Pancreas (tissue), 10 donors: ENCODE measurements at regions not wholly inside any gene's neighbourhood (a gene's known extent, or its start where the extent isn't known, plus 50 kb on each side); places are given as distances from the start of the nearest gene placed in this dataset.

Experiments
- ATAC-seq, 4 donors: fragments of 200-7000 bp; cut with Tn5 transposase; one replicate each; pipeline versions ENCODE4 v1.8.0 to v1.9.1; 2020; ENCODE audit warnings: mild to moderate bottlenecking in 4 of 4, moderate library complexity in 4 of 4
- DNase-seq, 6 donors: peaks; one replicate each; pipeline ENCODE4 v3.0.0-alpha.2; 2020
- FAIRE-seq: peaks from 2 replicates; lab custom pipeline; 2012; peaks lifted over from hg19 to GRCh38; lab: Jason Lieb, UNC
- H3K27ac ChIP-seq, 4 donors: fragments of 200-600 bp; sonication (generic); 1 replicate in 3 of 4; 2 replicates in 1 of 4; pipeline versions ENCODE4 v1.5.0 to v1.8.0; 2020
- H3K27me3 ChIP-seq, 4 donors: fragments of 200-600 bp; one replicate each; pipeline ENCODE4 v1.8.0; 2021
- H3K36me3 ChIP-seq, 3 donors: fragments of 200-600 bp; sonication (generic) in 1 of 3; one replicate each; pipeline versions ENCODE4 v1.5.0 to v1.8.0; 2020 to 2021
- H3K4me1 ChIP-seq, 3 donors: fragments of 200-600 bp; one replicate each; pipeline ENCODE4 v1.8.0; 2021
- H3K4me3 ChIP-seq, 4 donors: fragments of 200-600 bp; sonication (generic) in 2 of 4; one replicate each; pipeline versions ENCODE4 v1.5.0 to v1.8.0; 2020 to 2021
- H3K9me3 ChIP-seq, 4 donors: fragments of 200-600 bp; one replicate each; pipeline ENCODE4 v1.8.0; 2021
- WGBS, 2 donors: extraction: QIAGEN DNeasy Blood & Tissue Kit; methylation state at CpG; one replicate each; pipeline ENCODE4 v1.1.7; 2013; 5-methylcytosine and 5-hydroxymethylcytosine counted together
- intact Hi-C, 3 donors: fragments of 100-400 bp; cut with DNase I; formaldehyde crosslinking; loops; one replicate each; pipeline versions ENCODE4 v1.11.1 to v1.14.2; 2022
- TF ChIP-seq, protein P1 (sequence below), 4 donors: fragments of 200-600 bp; sonication (generic) in 3 of 4; IDR thresholded peaks; one replicate each; pipeline versions ENCODE4 v1.5.0 to v1.8.0; 2021; ENCODE audit warnings: antibody characterized with exemption in 4 of 4
- donor health status: healthy with polysubstance abuse.
- donor health status: DM: no; HTN: no; CAD: no; lungs with moderate emphysema.
- donor health status: DM: no; HTN: no; CAD: no.
- donor health status: control.
- donor health status: control.
- donor health status: Bipolar disorder and iron deficiency.
- donor health status: DM: yes; HTN: yes; CAD: no.
- donor health status: DM: no; HTN: no; CAD: no.
- donor health status: DM: no; HTN: no; CAD: no.
- donor health status: DM: yes; HTN: yes; CAD: no.

DNA sequence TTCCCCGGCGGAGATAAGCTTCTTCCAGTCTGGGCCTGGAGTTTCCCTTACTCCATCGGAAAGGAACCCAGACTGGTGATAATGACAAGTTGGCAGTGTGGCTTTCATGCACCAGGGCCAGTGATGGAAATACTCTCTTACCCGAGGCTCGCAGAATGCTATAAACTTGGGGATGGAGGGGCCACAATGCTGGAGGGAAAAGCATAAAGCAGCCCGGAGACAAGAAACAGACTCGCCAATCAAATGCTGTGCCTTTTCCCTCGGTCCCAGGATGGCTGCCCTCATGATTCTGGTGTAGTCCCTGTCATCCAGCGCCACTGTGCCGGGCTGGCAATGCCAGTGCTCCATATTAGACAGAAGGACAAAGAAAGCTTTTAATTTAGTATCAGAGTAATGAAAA lies 325.6 kb downstream of the THBS2 start:
- WGBS, 2 donors: 73 to 87% methylated on average over 10 of the region's 10 CpGs
- H3K27ac ChIP-seq: no peak overlapping the region
- no peak overlapping the region for H3K4me3 ChIP-seq
- FAIRE-seq (no peak), DNase-seq (no peak), ATAC-seq (no peak)
- no peaks in the 10 kb centered on the region for H3K27me3 ChIP-seq
- TF ChIP-seq, protein P1, sequence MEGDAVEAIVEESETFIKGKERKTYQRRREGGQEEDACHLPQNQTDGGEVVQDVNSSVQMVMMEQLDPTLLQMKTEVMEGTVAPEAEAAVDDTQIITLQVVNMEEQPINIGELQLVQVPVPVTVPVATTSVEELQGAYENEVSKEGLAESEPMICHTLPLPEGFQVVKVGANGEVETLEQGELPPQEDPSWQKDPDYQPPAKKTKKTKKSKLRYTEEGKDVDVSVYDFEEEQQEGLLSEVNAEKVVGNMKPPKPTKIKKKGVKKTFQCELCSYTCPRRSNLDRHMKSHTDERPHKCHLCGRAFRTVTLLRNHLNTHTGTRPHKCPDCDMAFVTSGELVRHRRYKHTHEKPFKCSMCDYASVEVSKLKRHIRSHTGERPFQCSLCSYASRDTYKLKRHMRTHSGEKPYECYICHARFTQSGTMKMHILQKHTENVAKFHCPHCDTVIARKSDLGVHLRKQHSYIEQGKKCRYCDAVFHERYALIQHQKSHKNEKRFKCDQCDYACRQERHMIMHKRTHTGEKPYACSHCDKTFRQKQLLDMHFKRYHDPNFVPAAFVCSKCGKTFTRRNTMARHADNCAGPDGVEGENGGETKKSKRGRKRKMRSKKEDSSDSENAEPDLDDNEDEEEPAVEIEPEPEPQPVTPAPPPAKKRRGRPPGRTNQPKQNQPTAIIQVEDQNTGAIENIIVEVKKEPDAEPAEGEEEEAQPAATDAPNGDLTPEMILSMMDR (IDR thresholded peaks at IDR 0.05): no peak
- no peaks in the 10 kb centered on the region for H3K4me1 ChIP-seq
- no peaks in the 10 kb centered on the region for H3K9me3 ChIP-seq
- intact Hi-C loops: no loop called here
- H3K36me3 ChIP-seq: no peaks in the 10 kb centered on the region

DNA sequence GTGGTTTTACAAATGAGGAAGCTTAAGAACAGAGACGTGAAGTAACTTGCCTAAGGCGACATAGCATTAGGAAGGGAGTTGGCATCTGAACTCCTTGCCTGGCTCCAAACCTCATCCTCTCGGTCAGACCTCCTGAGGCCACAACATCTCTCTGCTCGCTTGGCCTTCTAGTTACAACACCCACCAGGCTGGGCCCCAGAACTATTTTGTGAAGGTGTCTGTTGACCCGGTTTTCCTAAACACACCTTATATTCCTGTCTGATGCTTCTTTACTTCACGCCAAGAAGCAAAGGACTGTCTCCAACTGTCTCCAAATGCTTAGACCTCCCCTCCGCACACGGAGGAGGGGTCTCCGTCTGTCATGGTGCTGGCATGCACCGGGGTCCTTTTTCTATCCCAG lies 326.6 kb downstream of the THBS2 start:
- Histone ChIP-seq H3K27me3 (no peaks in the 10 kb centered on the region), H3K9me3 (no peaks in the 10 kb centered on the region), H3K4me3 (no peak overlapping the region), H3K4me1 (no peaks in the 10 kb centered on the region), H3K27ac (no peak overlapping the region), H3K36me3 (no peaks in the 10 kb centered on the region)
- no peak for ATAC-seq
- intact Hi-C loops: no loop called here
- TF ChIP-seq, protein P1 (IDR thresholded peaks at IDR 0.05): no peak
- 69 to 84% methylated on average over 10 of the region's 10 CpGs for WGBS, 2 donors
- no peak for FAIRE-seq
- DNase-seq: no peak

DNA sequence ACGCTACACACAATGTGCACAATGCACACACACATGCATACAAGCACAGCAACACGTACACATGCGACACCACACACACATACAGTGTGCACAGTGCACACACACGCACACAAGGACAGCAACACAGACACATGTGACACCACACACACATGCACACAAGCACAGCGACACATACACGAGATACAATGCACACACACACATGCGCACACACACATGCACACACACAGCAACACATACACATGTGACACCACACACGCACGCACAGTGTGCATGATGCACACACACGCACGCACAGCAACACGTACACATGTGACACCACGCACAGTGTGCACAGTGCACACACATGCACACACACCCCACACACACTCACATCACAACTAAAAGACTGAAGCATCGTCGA lies 327.3 kb downstream of the THBS2 start:
- 79 to 90% methylated on average over 15 of the region's 15 CpGs for WGBS, 2 donors
- no peak for DNase-seq
- Histone ChIP-seq H3K27me3 (no peaks in the 10 kb centered on the region), H3K27ac (no peak overlapping the region), H3K9me3 (no peaks in the 10 kb centered on the region), H3K4me1 (no peaks in the 10 kb centered on the region), H3K36me3 (no peaks in the 10 kb centered on the region), H3K4me3 (no peak overlapping the region)
- TF ChIP-seq, protein P1 (IDR thresholded peaks at IDR 0.05): no peak
- intact Hi-C loops: no loop called here
- no peak for FAIRE-seq
- no peak for ATAC-seq

GRCh38 chr6:168925671-168926070 lies 328.0 kb downstream of the THBS2 start:
- Histone ChIP-seq H3K9me3 (no peaks in the 10 kb centered on the region), H3K27me3 (no peaks in the 10 kb centered on the region), H3K27ac (no peak overlapping the region), H3K4me1 (no peaks in the 10 kb centered on the region), H3K36me3 (no peaks in the 10 kb centered on the region), H3K4me3 (no peak overlapping the region)
- TF ChIP-seq, protein P1 (IDR thresholded peaks at IDR 0.05): no peak
- FAIRE-seq (no peak), ATAC-seq (no peak), DNase-seq (no peak)
- intact Hi-C loops: no loop called here
- WGBS, 2 donors: 75 to 86% methylated on average over 11 of the region's 11 CpGs

DNA sequence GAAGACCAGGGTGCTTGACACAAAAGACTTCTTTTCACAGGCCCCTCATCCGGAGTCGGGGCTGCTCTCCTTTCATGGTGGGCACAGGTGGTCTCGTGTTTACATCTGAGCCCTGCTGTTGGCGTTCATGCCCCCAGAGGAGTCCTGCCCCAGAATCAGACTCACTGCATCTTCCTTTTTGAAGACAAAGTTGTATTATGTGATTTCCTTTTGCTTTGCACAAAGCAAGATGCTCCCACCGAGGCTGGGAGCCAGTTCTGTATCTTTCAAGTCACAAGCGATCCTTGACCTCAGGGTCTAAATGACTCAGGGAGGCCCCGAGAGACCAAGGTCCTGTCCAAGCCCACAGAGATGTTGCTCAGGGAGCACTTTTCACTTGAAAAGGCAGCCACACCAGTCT lies 330.5 kb downstream of the THBS2 start:
- no peaks in the 10 kb centered on the region for H3K36me3 ChIP-seq

More for the DNA sequence above, 330.5 kb downstream of the THBS2 start:
- FAIRE-seq (no peak), DNase-seq (peak in 1 of 6 donors; percentile 5), ATAC-seq (no peak)
- Histone ChIP-seq H3K4me1 (no peaks in the 10 kb centered on the region), H3K27ac (no peak overlapping the region), H3K4me3 (no peak overlapping the region), H3K27me3 (no peaks in the 10 kb centered on the region), H3K9me3 (no peaks in the 10 kb centered on the region)
- intact Hi-C loops: no loop called here
- TF ChIP-seq, protein P1 (IDR thresholded peaks at IDR 0.05): no peak
- WGBS, 2 donors: 55 to 69% methylated on average over 7 of the region's 7 CpGs
